HepG2 (cell line): ENCODE measurements at regions not wholly inside any gene's neighbourhood (a gene's known extent, or its start where the extent isn't known, plus 50 kb on each side); places are given as distances from the start of the nearest gene placed in this dataset.

ENCODE experiments used
- ATAC-seq: fragments of 200-7000 bp; cut with Tn5 transposase; 3 replicates; pipeline ENCODE4 v1.9.1; 2020; ENCODE audit warnings: mild to moderate bottlenecking, moderate library complexity
- BruUV-seq: library from RNA; stranded (reverse); fragments of 400-500 nt; replicated peaks from 2 replicates; lab custom pipeline; 2021; lab: Mats Ljungman, UMichigan
- CTCF ChIA-PET: fragments of 300-600 bp; formaldehyde crosslinking; extraction: SDS; loops from one replicate; lab custom pipeline; 2021; ENCODE audit warnings: low total read pairs, inconsistent platforms, low intra/inter-chr PET ratio; lab: Yijun Ruan, JAX
- POLR2A ChIA-PET: fragments of 350-600 bp; sonication (Branson Sonifier 250); formaldehyde crosslinking; loops from one replicate; lab custom pipeline; 2020; ENCODE audit warnings: antibody characterized with exemption, inconsistent platforms; lab: Yijun Ruan, JAX
- DNase-seq: peaks from one replicate; pipeline ENCODE4 v3.0.0-alpha.2; 2015; ENCODE audit warnings: low spot score
- FAIRE-seq: peaks from 3 replicates; lab custom pipeline; 2011; peaks lifted over from hg19 to GRCh38; lab: Jason Lieb, UNC
- H2AFZ ChIP-seq: one replicate; pipeline ENCODE4 v1.6.1; 2011; ENCODE audit warnings: low read length, inconsistent platforms
- H3K27ac ChIP-seq: fragments of 300-600 bp; 3 replicates; pipeline ENCODE4 v1.8.0; 2011; ENCODE audit warnings: mixed run types, mild to moderate bottlenecking, mixed read lengths, low read length, inconsistent platforms; ENCODE audit not compliant: insufficient read depth; ENCODE audit errors: extremely low read length
- H3K27me3 ChIP-seq, 2 experiments: fragments of 200-600 bp in 1 of 2; 2 replicates in 1 of 2; 3 replicates in 1 of 2; pipeline versions ENCODE4 v1.6.0 to v1.8.0; 2011; ENCODE audit warnings: low read length in 2 of 2, mild to moderate bottlenecking in 2 of 2, moderate library complexity in 2 of 2, inconsistent platforms in 1 of 2; ENCODE audit not compliant: insufficient read depth in 2 of 2, control insufficient read depth in 1 of 2
- H3K36me3 ChIP-seq, 2 experiments: fragments of 200-600 bp in 1 of 2; replicated peaks in 1 of 2; 2 replicates in 1 of 2; 3 replicates in 1 of 2; pipeline versions ENCODE4 v1.5.1 to v1.8.0; 2011; ENCODE audit warnings: low read length in 2 of 2, inconsistent platforms in 1 of 2; ENCODE audit not compliant: insufficient read depth in 2 of 2, control insufficient read depth in 1 of 2
- H3K4me1 ChIP-seq: 2 replicates; pipeline ENCODE4 v1.5.1; 2012; ENCODE audit warnings: low read length, inconsistent platforms; ENCODE audit not compliant: insufficient read depth
- H3K4me2 ChIP-seq: 2 replicates; pipeline ENCODE4 v1.6.0; 2011; ENCODE audit warnings: low read depth, low read length, inconsistent platforms
- H3K4me3 ChIP-seq, 3 experiments: fragments of 200-600 bp in 1 of 3; sonication (generic), shearing (Covaris generic) in 1 of 3; replicated peaks in 1 of 3; 2 replicates each; pipeline ENCODE4 v1.5.1; 2011 to 2016; ENCODE audit warnings: low read length in 3 of 3, inconsistent platforms in 2 of 3, low read depth in 2 of 3, mild to moderate bottlenecking in 2 of 3, control low read depth in 1 of 3, mixed read lengths in 1 of 3; ENCODE audit not compliant: insufficient read depth in 1 of 3
- H3K79me2 ChIP-seq: one replicate; pipeline ENCODE4 v1.6.1; 2011; ENCODE audit warnings: low read length, inconsistent platforms; ENCODE audit not compliant: insufficient read depth
- H3K9ac ChIP-seq: 2 replicates; pipeline ENCODE4 v1.6.0; 2011; ENCODE audit warnings: mild to moderate bottlenecking, low read depth, low read length, inconsistent platforms; ENCODE audit not compliant: insufficient read depth
- H3K9me3 ChIP-seq: 2 replicates; pipeline ENCODE4 v1.5.1; 2012; ENCODE audit warnings: mild to moderate bottlenecking, low read length
- H4K20me1 ChIP-seq: 2 replicates; pipeline ENCODE4 v1.6.0; 2011; ENCODE audit warnings: inconsistent platforms, mild to moderate bottlenecking, low read length, moderate library complexity; ENCODE audit not compliant: insufficient read depth
- DMTF1 ChIP-seq: sonication (generic); formaldehyde crosslinking; IDR thresholded peaks from 2 replicates; pipeline ENCODE4 v1.4.0; 2020; ENCODE audit warnings: mild to moderate bottlenecking, missing genetic modification reagents
- DR1 ChIP-seq: sonication (generic); formaldehyde crosslinking; IDR thresholded peaks from 2 replicates; pipeline ENCODE4 v1.8.0; 2021; ENCODE audit warnings: mild to moderate bottlenecking, missing genetic modification reagents, inconsistent platforms
- ETV6 ChIP-seq: sonication (generic); formaldehyde crosslinking; conservative IDR thresholded peaks from 2 replicates; pipeline ENCODE4 v1.4.0; 2020; ENCODE audit warnings: missing genetic modification reagents
- MIER3 ChIP-seq: IDR thresholded peaks from 2 replicates; pipeline ENCODE4 v1.6.1; 2016; ENCODE audit warnings: missing compliant biosample characterization, borderline replicate concordance
- NFYC ChIP-seq: IDR thresholded peaks from 2 replicates; pipeline ENCODE4 v1.6.1; 2016; ENCODE audit warnings: missing genetic modification reagents, missing compliant biosample characterization
- RARA ChIP-seq: IDR thresholded peaks from 2 replicates; pipeline ENCODE4 v1.6.1; 2016; ENCODE audit warnings: missing genetic modification reagents, missing compliant biosample characterization
- SPEN ChIP-seq: sonication (generic); formaldehyde crosslinking; IDR thresholded peaks from 2 replicates; pipeline ENCODE4 v1.5.1; 2020; ENCODE audit warnings: low read depth, mild to moderate bottlenecking, missing genetic modification reagents
- TOE1 ChIP-seq: sonication (generic); formaldehyde crosslinking; IDR thresholded peaks from 2 replicates; pipeline ENCODE4 v1.4.0; 2020; ENCODE audit warnings: mild to moderate bottlenecking, missing genetic modification reagents
- ZFP36L2 ChIP-seq: sonication (generic); formaldehyde crosslinking; IDR thresholded peaks from 2 replicates; pipeline ENCODE4 v1.4.0; 2020; ENCODE audit warnings: missing genetic modification reagents
- ZFP82 ChIP-seq: sonication (generic); formaldehyde crosslinking; IDR thresholded peaks from 2 replicates; pipeline ENCODE4 v1.5.1; 2020; ENCODE audit warnings: mild to moderate bottlenecking, missing genetic modification reagents, borderline replicate concordance
- ZNF34 ChIP-seq: sonication (generic); formaldehyde crosslinking; IDR thresholded peaks from 2 replicates; pipeline ENCODE4 v1.4.0; 2020; ENCODE audit warnings: mild to moderate bottlenecking, missing genetic modification reagents, borderline replicate concordance
- ZNF432 ChIP-seq: sonication (generic); formaldehyde crosslinking; IDR thresholded peaks from 2 replicates; pipeline ENCODE4 v1.5.0; 2020; ENCODE audit warnings: missing genetic modification reagents, mild to moderate bottlenecking, borderline replicate concordance
- ZNF562 ChIP-seq: sonication (generic); formaldehyde crosslinking; IDR thresholded peaks from 2 replicates; pipeline ENCODE4 v1.8.0; 2022; ENCODE audit warnings: missing genetic modification reagents, borderline replicate concordance
- ZNF816 ChIP-seq: sonication (generic); formaldehyde crosslinking; IDR thresholded peaks from 2 replicates; pipeline ENCODE4 v1.8.0; 2022; ENCODE audit warnings: missing genetic modification reagents, mild to moderate bottlenecking, borderline replicate concordance
- ZNF839 ChIP-seq: sonication (generic); formaldehyde crosslinking; IDR thresholded peaks from 2 replicates; pipeline ENCODE4 v1.4.0; 2020; ENCODE audit warnings: missing genetic modification reagents, mild to moderate bottlenecking, borderline replicate concordance
- WGBS: methylation state at CpG from one replicate; pipeline ENCODE4 v1.1.6; 2017; ENCODE audit warnings: low lambda C conversion rate; 5-methylcytosine and 5-hydroxymethylcytosine counted together
- in situ Hi-C: cut with HindIII; loops from 2 replicates; pipeline ENCODE4 v1.10.0; 2017; ENCODE audit warnings: low pct_unique_long_range_greater_than_20kb; ENCODE audit not compliant: extremely low pct_ligation_motif_present
- intact Hi-C: fragments of 100-400 bp; cut with micrococcal nuclease; formaldehyde crosslinking; loops from one replicate; pipeline ENCODE4 v1.10.0; 2022; ENCODE audit not compliant: unreplicated experiment
- TF ChIP-seq, protein P1 (sequence below): sonication (generic); formaldehyde crosslinking; conservative IDR thresholded peaks from 2 replicates; pipeline ENCODE4 v1.4.0; 2020; ENCODE audit warnings: missing genetic modification reagents
- TF ChIP-seq, protein P2 (sequence below): sonication (generic); formaldehyde crosslinking; IDR thresholded peaks from 2 replicates; pipeline ENCODE4 v1.5.0; 2020; ENCODE audit warnings: mild to moderate bottlenecking, missing genetic modification reagents, moderate library complexity
- TF ChIP-seq, protein P3 (sequence below): sonication (generic); formaldehyde crosslinking; IDR thresholded peaks from 2 replicates; pipeline ENCODE4 v1.5.0; 2020; ENCODE audit warnings: missing genetic modification reagents, mild to moderate bottlenecking, borderline replicate concordance

DNA sequence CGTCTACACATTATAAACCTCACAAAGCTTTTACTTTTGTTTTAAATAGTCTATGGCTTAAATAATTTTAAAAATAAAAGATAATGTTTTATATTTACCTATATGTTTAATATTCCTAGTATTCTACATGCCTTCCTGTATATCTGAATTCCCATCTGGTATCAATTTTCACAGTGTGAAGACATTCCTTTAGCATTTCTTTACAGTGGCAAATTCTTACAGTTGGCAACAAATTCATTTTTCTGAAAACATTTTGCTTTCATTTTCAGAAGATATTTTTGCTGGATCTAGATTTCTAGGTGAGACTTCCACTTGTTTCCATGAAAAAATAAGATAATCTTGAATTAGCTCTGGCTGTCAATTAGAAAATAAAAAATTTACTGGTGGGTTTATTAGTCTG lies 471.4 kb upstream of the NAALADL2 start:
- WGBS = 4% methylated on average over 1 of the region's 1 CpG
- no peaks in the 10 kb centered on the region for H4K20me1 ChIP-seq
- peaks cover 5% of the 10 kb centered on the region; the same call in 1 of the 2 replicates for H3K9me3 ChIP-seq
- in situ Hi-C loops = no loop called here
- no peaks in the 10 kb centered on the region for H3K27me3 ChIP-seq
- H3K79me2 ChIP-seq = no peaks in the 10 kb centered on the region
- DNase-seq (no peak), FAIRE-seq (no peak), ATAC-seq (no peak)
- no peaks in the 10 kb centered on the region for H3K36me3 ChIP-seq
- no peak overlapping the region for H3K4me3 ChIP-seq
- CTCF ChIA-PET = no interaction called here
- no peak overlapping the region for H3K4me2 ChIP-seq
- intact Hi-C loops = no loop called here
- H2AFZ ChIP-seq = no peak overlapping the region
- no TSS peak for BruUV-seq
- TF ChIP-seq ZFP82 (CRISPR knock-in tag) = no peak
- TF ChIP-seq ZNF34 (CRISPR knock-in tag) = no peak
- TF ChIP-seq ZNF816 (CRISPR knock-in tag) = no peak
- TF ChIP-seq, protein P1, sequence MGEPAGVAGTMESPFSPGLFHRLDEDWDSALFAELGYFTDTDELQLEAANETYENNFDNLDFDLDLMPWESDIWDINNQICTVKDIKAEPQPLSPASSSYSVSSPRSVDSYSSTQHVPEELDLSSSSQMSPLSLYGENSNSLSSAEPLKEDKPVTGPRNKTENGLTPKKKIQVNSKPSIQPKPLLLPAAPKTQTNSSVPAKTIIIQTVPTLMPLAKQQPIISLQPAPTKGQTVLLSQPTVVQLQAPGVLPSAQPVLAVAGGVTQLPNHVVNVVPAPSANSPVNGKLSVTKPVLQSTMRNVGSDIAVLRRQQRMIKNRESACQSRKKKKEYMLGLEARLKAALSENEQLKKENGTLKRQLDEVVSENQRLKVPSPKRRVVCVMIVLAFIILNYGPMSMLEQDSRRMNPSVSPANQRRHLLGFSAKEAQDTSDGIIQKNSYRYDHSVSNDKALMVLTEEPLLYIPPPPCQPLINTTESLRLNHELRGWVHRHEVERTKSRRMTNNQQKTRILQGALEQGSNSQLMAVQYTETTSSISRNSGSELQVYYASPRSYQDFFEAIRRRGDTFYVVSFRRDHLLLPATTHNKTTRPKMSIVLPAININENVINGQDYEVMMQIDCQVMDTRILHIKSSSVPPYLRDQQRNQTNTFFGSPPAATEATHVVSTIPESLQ = no peak
- no peak for TF ChIP-seq RARA (CRISPR knock-in tag)
- no peak for TF ChIP-seq NFYC (CRISPR knock-in tag)
- no peak for TF ChIP-seq DR1 (CRISPR knock-in tag)
- TF ChIP-seq TOE1 (CRISPR knock-in tag) = no peak
- no peak for TF ChIP-seq ZNF562
- TF ChIP-seq, protein P2, sequence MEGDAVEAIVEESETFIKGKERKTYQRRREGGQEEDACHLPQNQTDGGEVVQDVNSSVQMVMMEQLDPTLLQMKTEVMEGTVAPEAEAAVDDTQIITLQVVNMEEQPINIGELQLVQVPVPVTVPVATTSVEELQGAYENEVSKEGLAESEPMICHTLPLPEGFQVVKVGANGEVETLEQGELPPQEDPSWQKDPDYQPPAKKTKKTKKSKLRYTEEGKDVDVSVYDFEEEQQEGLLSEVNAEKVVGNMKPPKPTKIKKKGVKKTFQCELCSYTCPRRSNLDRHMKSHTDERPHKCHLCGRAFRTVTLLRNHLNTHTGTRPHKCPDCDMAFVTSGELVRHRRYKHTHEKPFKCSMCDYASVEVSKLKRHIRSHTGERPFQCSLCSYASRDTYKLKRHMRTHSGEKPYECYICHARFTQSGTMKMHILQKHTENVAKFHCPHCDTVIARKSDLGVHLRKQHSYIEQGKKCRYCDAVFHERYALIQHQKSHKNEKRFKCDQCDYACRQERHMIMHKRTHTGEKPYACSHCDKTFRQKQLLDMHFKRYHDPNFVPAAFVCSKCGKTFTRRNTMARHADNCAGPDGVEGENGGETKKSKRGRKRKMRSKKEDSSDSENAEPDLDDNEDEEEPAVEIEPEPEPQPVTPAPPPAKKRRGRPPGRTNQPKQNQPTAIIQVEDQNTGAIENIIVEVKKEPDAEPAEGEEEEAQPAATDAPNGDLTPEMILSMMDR = no peak
- TF ChIP-seq, protein P3, sequence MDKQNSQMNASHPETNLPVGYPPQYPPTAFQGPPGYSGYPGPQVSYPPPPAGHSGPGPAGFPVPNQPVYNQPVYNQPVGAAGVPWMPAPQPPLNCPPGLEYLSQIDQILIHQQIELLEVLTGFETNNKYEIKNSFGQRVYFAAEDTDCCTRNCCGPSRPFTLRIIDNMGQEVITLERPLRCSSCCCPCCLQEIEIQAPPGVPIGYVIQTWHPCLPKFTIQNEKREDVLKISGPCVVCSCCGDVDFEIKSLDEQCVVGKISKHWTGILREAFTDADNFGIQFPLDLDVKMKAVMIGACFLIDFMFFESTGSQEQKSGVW (CRISPR knock-in tag) = no peak
- no peak for TF ChIP-seq DMTF1 (CRISPR knock-in tag)
- no peak for TF ChIP-seq SPEN (CRISPR knock-in tag)
- TF ChIP-seq ZFP36L2 = no peak
- TF ChIP-seq ZNF839 (CRISPR knock-in tag) = no peak
- TF ChIP-seq ZNF432 (CRISPR knock-in tag) = no peak
- TF ChIP-seq ETV6 (CRISPR knock-in tag) = no peak
- no peak for TF ChIP-seq MIER3 (CRISPR knock-in tag)
- H3K9ac ChIP-seq = no peak overlapping the region
- POLR2A ChIA-PET = no interaction called here
- no peaks in the 10 kb centered on the region for H3K4me1 ChIP-seq
- no peak overlapping the region for H3K27ac ChIP-seq
